ENCODE measurements at regions not wholly inside any gene's neighbourhood (a gene's known extent, or its start where the extent isn't known, plus 50 kb on each side); places are given as distances from the start of the nearest gene placed in this dataset.

GRCh38 chr2:223196331-223196730 lies 144.3 kb downstream of the KCNE4 start:
- 66% methylated on average over 5 of the region's 5 CpGs for WGBS

More at GRCh38 chr2:223196331-223196730, 144.3 kb downstream of the KCNE4 start:
- H3K4me1 ChIP-seq (ENCODE audit: control insufficient read depth in 4 of 4, insufficient read depth in 4 of 4, low read length in 3 of 4) = no peaks in the 10 kb centered on the region
- H3K4me3 ChIP-seq (ENCODE audit: low read depth in 1 of 3, low read length in 3 of 3) = no peak overlapping the region
- peaks cover 0 to 2% (median 0%) of the 10 kb centered on the region in 4 donors for H3K27me3 ChIP-seq (ENCODE audit: control insufficient read depth in 4 of 4, insufficient read depth in 4 of 4, low read length in 3 of 4)
- no peak overlapping the region for H3K9ac ChIP-seq (ENCODE audit: low read depth in 1 of 2, low read length in 2 of 2)
- TF ChIP-seq RAD21 (IDR thresholded peaks at IDR 0.05) (no peak), HNF4A (conservative IDR thresholded peaks at IDR 0.05) (no peak), JUND (IDR thresholded peaks at IDR 0.05) (no peak), TAF1 (conservative IDR thresholded peaks at IDR 0.05) (no peak), GABPA (IDR thresholded peaks at IDR 0.05 in 1 of 2, conservative IDR thresholded peaks at IDR 0.05 in 1 of 2) (no peak), EGR1 (IDR thresholded peaks at IDR 0.05; ENCODE audit: low read depth in 2 of 2) (no peak), NR2F2 (IDR thresholded peaks at IDR 0.05) (no peak), CTCF (IDR thresholded peaks at IDR 0.05; ENCODE audit: low read depth, low read length, missing input control) (no peak), FOXA2 (IDR thresholded peaks at IDR 0.05) (no peak), YY1 (IDR thresholded peaks at IDR 0.05) (no peak), SP1 (IDR thresholded peaks at IDR 0.05) (no peak), RXRA (IDR thresholded peaks at IDR 0.05) (no peak), HNF4G (IDR thresholded peaks at IDR 0.05) (no peak), FOXA1 (IDR thresholded peaks at IDR 0.05) (no peak)
- TF ChIP-seq, protein P1, sequence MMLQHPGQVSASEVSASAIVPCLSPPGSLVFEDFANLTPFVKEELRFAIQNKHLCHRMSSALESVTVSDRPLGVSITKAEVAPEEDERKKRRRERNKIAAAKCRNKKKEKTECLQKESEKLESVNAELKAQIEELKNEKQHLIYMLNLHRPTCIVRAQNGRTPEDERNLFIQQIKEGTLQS (IDR thresholded peaks at IDR 0.05) = no peak
- TF ChIP-seq, protein P2, sequence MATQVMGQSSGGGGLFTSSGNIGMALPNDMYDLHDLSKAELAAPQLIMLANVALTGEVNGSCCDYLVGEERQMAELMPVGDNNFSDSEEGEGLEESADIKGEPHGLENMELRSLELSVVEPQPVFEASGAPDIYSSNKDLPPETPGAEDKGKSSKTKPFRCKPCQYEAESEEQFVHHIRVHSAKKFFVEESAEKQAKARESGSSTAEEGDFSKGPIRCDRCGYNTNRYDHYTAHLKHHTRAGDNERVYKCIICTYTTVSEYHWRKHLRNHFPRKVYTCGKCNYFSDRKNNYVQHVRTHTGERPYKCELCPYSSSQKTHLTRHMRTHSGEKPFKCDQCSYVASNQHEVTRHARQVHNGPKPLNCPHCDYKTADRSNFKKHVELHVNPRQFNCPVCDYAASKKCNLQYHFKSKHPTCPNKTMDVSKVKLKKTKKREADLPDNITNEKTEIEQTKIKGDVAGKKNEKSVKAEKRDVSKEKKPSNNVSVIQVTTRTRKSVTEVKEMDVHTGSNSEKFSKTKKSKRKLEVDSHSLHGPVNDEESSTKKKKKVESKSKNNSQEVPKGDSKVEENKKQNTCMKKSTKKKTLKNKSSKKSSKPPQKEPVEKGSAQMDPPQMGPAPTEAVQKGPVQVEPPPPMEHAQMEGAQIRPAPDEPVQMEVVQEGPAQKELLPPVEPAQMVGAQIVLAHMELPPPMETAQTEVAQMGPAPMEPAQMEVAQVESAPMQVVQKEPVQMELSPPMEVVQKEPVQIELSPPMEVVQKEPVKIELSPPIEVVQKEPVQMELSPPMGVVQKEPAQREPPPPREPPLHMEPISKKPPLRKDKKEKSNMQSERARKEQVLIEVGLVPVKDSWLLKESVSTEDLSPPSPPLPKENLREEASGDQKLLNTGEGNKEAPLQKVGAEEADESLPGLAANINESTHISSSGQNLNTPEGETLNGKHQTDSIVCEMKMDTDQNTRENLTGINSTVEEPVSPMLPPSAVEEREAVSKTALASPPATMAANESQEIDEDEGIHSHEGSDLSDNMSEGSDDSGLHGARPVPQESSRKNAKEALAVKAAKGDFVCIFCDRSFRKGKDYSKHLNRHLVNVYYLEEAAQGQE (IDR thresholded peaks at IDR 0.05) = no peak
- TF ChIP-seq, protein P3, sequence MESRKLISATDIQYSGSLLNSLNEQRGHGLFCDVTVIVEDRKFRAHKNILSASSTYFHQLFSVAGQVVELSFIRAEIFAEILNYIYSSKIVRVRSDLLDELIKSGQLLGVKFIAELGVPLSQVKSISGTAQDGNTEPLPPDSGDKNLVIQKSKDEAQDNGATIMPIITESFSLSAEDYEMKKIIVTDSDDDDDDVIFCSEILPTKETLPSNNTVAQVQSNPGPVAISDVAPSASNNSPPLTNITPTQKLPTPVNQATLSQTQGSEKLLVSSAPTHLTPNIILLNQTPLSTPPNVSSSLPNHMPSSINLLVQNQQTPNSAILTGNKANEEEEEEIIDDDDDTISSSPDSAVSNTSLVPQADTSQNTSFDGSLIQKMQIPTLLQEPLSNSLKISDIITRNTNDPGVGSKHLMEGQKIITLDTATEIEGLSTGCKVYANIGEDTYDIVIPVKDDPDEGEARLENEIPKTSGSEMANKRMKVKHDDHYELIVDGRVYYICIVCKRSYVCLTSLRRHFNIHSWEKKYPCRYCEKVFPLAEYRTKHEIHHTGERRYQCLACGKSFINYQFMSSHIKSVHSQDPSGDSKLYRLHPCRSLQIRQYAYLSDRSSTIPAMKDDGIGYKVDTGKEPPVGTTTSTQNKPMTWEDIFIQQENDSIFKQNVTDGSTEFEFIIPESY (IDR thresholded peaks at IDR 0.05) = no peak
- TF ChIP-seq, protein P4, sequence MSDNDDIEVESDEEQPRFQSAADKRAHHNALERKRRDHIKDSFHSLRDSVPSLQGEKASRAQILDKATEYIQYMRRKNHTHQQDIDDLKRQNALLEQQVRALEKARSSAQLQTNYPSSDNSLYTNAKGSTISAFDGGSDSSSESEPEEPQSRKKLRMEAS (IDR thresholded peaks at IDR 0.05) = no peak
- no peaks in the 10 kb centered on the region for H3K36me3 ChIP-seq (ENCODE audit: control insufficient read depth in 4 of 4, insufficient read depth in 3 of 4, low read depth in 1 of 4, low read length in 3 of 4)
- H3K9me3 ChIP-seq (ENCODE audit: control insufficient read depth in 4 of 4, low read length in 3 of 4) = no peaks in the 10 kb centered on the region
- no peak for DNase-seq (ENCODE audit: low spot score)
- H3K27ac ChIP-seq (ENCODE audit: low read depth in 1 of 2, low read length in 2 of 2) = no peak overlapping the region

All from liver (tissue), 8 donors.